Natural killer cell treated with Interleukin-12 subunit alpha and Interleukin-12 subunit beta and Interleukin-15 and Interleukin-18, amount 100 ng/mL, for 72 hours (primary cell): ENCODE measurements at regions not wholly inside any gene's neighbourhood (a gene's known extent, or its start where the extent isn't known, plus 50 kb on each side); places are given as distances from the start of the nearest gene placed in this dataset.
"Not testable (repeated sequence)": the region's sequence is repeated elsewhere in the genome, so short reads cannot be mapped to it uniquely, and the experiment has no call there.

ENCODE experiments used
- ATAC-seq, 2 donors: fragments of 150-1000 bp; cut with Tn5 transposase in 1 of 2; sonication (Bioruptor Pico), chemical (Tn5 transposase) in 1 of 2; 2 replicates each; pipeline ENCODE4 v1.10.0; 2021
- DNase-seq: peaks from one replicate; pipeline ENCODE4 v3.0.0; 2022; ENCODE audit warnings: low spot score
- H3K27ac Mint-ChIP-seq, 2 donors: 1 replicate in 1 of 2; 2 replicates in 1 of 2; pipeline ENCODE4 v1.8.0; 2022; ENCODE audit warnings: mixed read lengths in 2 of 2, mild to moderate bottlenecking in 1 of 2, moderate library complexity in 1 of 2
- H3K27me3 Mint-ChIP-seq, 2 donors: 1 replicate in 1 of 2; 2 replicates in 1 of 2; pipeline ENCODE4 v1.8.0; 2022; ENCODE audit warnings: mixed read lengths in 2 of 2
- H3K36me3 Mint-ChIP-seq: one replicate; pipeline ENCODE4 v1.8.0; 2022; ENCODE audit warnings: mixed read lengths
- H3K4me1 Mint-ChIP-seq, 2 donors: 1 replicate in 1 of 2; 2 replicates in 1 of 2; pipeline ENCODE4 v1.8.0; 2022; ENCODE audit warnings: low read depth in 2 of 2, mixed read lengths in 2 of 2, mild to moderate bottlenecking in 1 of 2
- H3K4me3 Mint-ChIP-seq: one replicate; pipeline ENCODE4 v1.8.0; 2022; ENCODE audit warnings: mixed read lengths
- H3K9me3 Mint-ChIP-seq: 2 replicates; pipeline ENCODE4 v1.8.0; 2022; ENCODE audit warnings: mixed read lengths

GRCh38 chr16:88178251-88178650, 204.5 kb upstream of the ZNF469 start:
- not testable (repeated sequence) for H3K4me3 Mint-ChIP-seq, H3K27ac Mint-ChIP-seq, H3K4me1 Mint-ChIP-seq, ATAC-seq, H3K36me3 Mint-ChIP-seq, H3K9me3 Mint-ChIP-seq, DNase-seq
- peaks cover 5 to 24% of the 10 kb centered on the region in 2 donors for H3K27me3 Mint-ChIP-seq

GRCh38 chr16:88178896-88179295, 203.9 kb upstream of the ZNF469 start:
- not testable (repeated sequence) for H3K27ac Mint-ChIP-seq

GRCh38 chr16:88182967-88183881, 199.5 kb upstream of the ZNF469 start:
- DNase-seq, H3K4me3 Mint-ChIP-seq, ATAC-seq, H3K36me3 Mint-ChIP-seq, H3K4me1 Mint-ChIP-seq, H3K27ac Mint-ChIP-seq, H3K9me3 Mint-ChIP-seq: not testable (repeated sequence)
- H3K27me3 Mint-ChIP-seq: peaks cover 0 to 15% of the 10 kb centered on the region in 2 donors

More at GRCh38 chr16:88178896-88179295, 203.9 kb upstream of the ZNF469 start:
- not testable (repeated sequence) for H3K36me3 Mint-ChIP-seq, H3K4me3 Mint-ChIP-seq, H3K9me3 Mint-ChIP-seq, H3K4me1 Mint-ChIP-seq, DNase-seq
- H3K27me3 Mint-ChIP-seq: peaks cover under 1 to 24% of the 10 kb centered on the region in 2 donors
- ATAC-seq: peak in 1 of 2 donors; percentile 27

GRCh38 chr16:88184053-88184452, 198.7 kb upstream of the ZNF469 start:
- not testable (repeated sequence) for H3K36me3 Mint-ChIP-seq, H3K27ac Mint-ChIP-seq, H3K4me1 Mint-ChIP-seq, H3K9me3 Mint-ChIP-seq, H3K4me3 Mint-ChIP-seq, DNase-seq, ATAC-seq
- peaks cover 0 to 15% of the 10 kb centered on the region in 2 donors for H3K27me3 Mint-ChIP-seq

- not testable (repeated sequence) for H3K9me3 Mint-ChIP-seq, DNase-seq, H3K27ac Mint-ChIP-seq, H3K4me1 Mint-ChIP-seq, H3K4me3 Mint-ChIP-seq, H3K36me3 Mint-ChIP-seq, ATAC-seq
- peaks cover 0 to 11% of the 10 kb centered on the region in 2 donors for H3K27me3 Mint-ChIP-seq
Measured at GRCh38 chr16:88184566-88185355, 198.0 kb upstream of the ZNF469 start.

GRCh38 chr16:88185406-88185805, 197.4 kb upstream of the ZNF469 start:
- ATAC-seq, H3K9me3 Mint-ChIP-seq, H3K27me3 Mint-ChIP-seq, H3K4me3 Mint-ChIP-seq, H3K4me1 Mint-ChIP-seq, H3K27ac Mint-ChIP-seq, DNase-seq, H3K36me3 Mint-ChIP-seq: not testable (repeated sequence)

- H3K36me3 Mint-ChIP-seq, H3K9me3 Mint-ChIP-seq, DNase-seq, H3K27ac Mint-ChIP-seq, H3K4me1 Mint-ChIP-seq, H3K4me3 Mint-ChIP-seq, H3K27me3 Mint-ChIP-seq, ATAC-seq: not testable (repeated sequence)
Measured at GRCh38 chr16:88185976-88186888, 196.5 kb upstream of the ZNF469 start.

- H3K4me3 Mint-ChIP-seq, H3K9me3 Mint-ChIP-seq, DNase-seq, H3K4me1 Mint-ChIP-seq, H3K27me3 Mint-ChIP-seq, H3K27ac Mint-ChIP-seq, H3K36me3 Mint-ChIP-seq, ATAC-seq: not testable (repeated sequence)
Measured at GRCh38 chr16:88186889-88187870, 195.6 kb upstream of the ZNF469 start.

GRCh38 chr16:88188171-88188895, 194.4 kb upstream of the ZNF469 start:
- DNase-seq, H3K4me1 Mint-ChIP-seq, H3K27me3 Mint-ChIP-seq, H3K4me3 Mint-ChIP-seq, H3K36me3 Mint-ChIP-seq, ATAC-seq, H3K27ac Mint-ChIP-seq: not testable (repeated sequence)
- peaks cover 10% of the 10 kb centered on the region for H3K9me3 Mint-ChIP-seq

- not testable (repeated sequence) for H3K9me3 Mint-ChIP-seq, H3K27me3 Mint-ChIP-seq, ATAC-seq, H3K4me1 Mint-ChIP-seq, DNase-seq, H3K36me3 Mint-ChIP-seq, H3K27ac Mint-ChIP-seq, H3K4me3 Mint-ChIP-seq
Measured at GRCh38 chr16:88190592-88191095, 192.1 kb upstream of the ZNF469 start.

GRCh38 chr16:88191168-88191567, 191.6 kb upstream of the ZNF469 start:
- ATAC-seq, H3K36me3 Mint-ChIP-seq, H3K4me1 Mint-ChIP-seq, DNase-seq, H3K4me3 Mint-ChIP-seq, H3K27me3 Mint-ChIP-seq, H3K9me3 Mint-ChIP-seq, H3K27ac Mint-ChIP-seq: not testable (repeated sequence)

- peaks cover 7 to 8% of the 10 kb centered on the region in 2 donors for H3K4me1 Mint-ChIP-seq
- ATAC-seq: no peak
- peaks cover 7% of the 10 kb centered on the region in 2 donors for H3K27me3 Mint-ChIP-seq
- peaks cover 5% of the 10 kb centered on the region for H3K9me3 Mint-ChIP-seq
- no peak overlapping the region for H3K27ac Mint-ChIP-seq
- peak overlapping the region; percentile 11 for H3K4me3 Mint-ChIP-seq
- H3K36me3 Mint-ChIP-seq: no peaks in the 10 kb centered on the region
- no peak for DNase-seq
Measured at GRCh38 chr16:88192601-88193000, 190.2 kb upstream of the ZNF469 start.
